ENCODE measurements at regions not wholly inside any gene's neighbourhood (a gene's known extent, or its start where the extent isn't known, plus 50 kb on each side); places are given as distances from the start of the nearest gene placed in this dataset.

DNA sequence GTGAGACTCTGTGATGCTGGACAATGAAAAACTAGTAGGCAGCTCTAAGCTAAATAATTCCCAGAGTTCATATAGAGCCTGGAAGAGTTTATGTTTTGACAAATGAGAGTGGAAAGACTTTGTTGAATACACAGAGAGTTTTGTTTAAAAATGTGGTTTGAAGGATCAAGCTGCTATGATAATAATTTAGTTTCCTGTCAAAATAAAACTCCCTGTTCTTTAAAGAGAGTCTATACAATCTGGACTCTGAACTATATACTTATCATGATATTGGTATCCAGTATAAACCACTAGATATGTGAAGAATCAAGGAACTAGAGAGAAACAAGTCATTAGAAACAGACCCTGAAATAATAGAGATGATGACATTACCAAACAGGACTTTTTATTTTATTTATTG, 158.6 kb downstream of the C4orf33 start:
- no peak for TF ChIP-seq POLR2A (IDR thresholded peaks at IDR 0.05)
- TF ChIP-seq, protein P1, sequence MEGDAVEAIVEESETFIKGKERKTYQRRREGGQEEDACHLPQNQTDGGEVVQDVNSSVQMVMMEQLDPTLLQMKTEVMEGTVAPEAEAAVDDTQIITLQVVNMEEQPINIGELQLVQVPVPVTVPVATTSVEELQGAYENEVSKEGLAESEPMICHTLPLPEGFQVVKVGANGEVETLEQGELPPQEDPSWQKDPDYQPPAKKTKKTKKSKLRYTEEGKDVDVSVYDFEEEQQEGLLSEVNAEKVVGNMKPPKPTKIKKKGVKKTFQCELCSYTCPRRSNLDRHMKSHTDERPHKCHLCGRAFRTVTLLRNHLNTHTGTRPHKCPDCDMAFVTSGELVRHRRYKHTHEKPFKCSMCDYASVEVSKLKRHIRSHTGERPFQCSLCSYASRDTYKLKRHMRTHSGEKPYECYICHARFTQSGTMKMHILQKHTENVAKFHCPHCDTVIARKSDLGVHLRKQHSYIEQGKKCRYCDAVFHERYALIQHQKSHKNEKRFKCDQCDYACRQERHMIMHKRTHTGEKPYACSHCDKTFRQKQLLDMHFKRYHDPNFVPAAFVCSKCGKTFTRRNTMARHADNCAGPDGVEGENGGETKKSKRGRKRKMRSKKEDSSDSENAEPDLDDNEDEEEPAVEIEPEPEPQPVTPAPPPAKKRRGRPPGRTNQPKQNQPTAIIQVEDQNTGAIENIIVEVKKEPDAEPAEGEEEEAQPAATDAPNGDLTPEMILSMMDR (IDR thresholded peaks at IDR 0.05) = no peak
